NOMO-1 treated with DMSO at 0.1 percent for 48 hours (cell line): ENCODE measurements at regions not wholly inside any gene's neighbourhood (a gene's known extent, or its start where the extent isn't known, plus 50 kb on each side); places are given as distances from the start of the nearest gene placed in this dataset.

Experiments
- DNase-seq: peaks from one replicate; lab custom pipeline; 2025; ENCODE audit not compliant: unreplicated experiment; lab: John Stamatoyannopoulos, UW

DNA sequence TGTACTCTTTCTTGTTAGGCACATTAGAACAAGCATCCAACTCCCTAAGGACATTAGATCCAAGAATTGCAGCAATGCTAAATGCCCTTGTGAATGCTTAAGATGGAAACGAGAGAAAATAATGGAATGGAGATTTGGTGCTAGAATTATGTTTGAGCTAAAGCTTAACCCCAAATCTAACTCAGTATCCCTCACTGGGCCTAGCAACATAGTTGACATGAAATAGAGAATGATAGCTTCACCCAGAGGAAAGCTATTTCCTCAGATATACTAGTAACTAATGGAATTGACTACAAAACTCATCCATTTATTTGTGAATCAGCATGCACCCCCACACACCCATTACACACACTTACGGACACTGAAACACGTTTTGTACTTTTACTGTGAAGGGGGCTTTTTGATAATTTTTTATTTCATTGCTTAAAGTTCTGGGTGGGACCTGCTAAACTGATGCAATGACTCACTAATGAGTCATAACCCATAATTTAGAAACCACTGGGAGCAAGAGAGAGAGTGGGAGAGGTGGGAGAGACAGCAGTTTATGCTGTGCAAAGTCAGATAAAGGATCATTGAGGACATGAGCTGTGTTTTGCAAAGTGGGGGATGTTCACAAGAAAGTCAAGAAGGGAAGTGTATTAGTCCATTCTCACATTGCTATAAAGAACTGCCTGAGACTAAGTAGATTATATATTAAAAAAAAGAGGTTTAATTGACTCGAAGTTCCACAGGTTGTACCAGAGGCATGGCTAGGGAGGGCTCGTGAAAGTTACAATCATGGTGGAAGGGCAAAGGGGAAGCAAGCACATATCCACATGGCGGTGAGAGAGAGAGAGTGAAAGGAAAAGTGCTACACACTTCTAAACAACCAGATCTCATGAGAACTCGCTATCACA lies 382.7 kb downstream of the SFMBT2 start:
- DNase-seq: peak; percentile 58

GRCh38 chr10:7027237-7027912 lies 383.5 kb downstream of the SFMBT2 start:
- no peak for DNase-seq

GRCh38 chr10:7026818-7027217 lies 384.0 kb downstream of the SFMBT2 start:
- no peak for DNase-seq

DNA sequence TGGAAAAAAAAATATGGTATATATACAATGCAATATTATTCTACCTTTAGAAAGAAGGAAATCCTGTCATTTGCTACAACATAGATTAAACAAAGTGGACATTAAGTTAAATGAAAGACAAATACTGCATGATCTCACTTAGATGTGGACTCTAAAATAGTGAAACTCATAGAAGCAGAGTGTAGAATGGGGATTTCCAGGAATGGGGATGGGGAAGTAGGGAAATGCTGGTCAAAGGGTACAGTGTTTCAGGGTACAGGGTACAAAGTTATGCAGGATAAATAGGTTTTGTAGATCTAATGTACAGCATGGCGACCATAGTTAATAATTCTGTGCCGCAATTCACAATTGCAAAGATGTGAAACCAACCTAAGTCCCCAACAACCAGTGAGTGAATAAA lies 385.5 kb downstream of the SFMBT2 start:
- no peak for DNase-seq

DNA sequence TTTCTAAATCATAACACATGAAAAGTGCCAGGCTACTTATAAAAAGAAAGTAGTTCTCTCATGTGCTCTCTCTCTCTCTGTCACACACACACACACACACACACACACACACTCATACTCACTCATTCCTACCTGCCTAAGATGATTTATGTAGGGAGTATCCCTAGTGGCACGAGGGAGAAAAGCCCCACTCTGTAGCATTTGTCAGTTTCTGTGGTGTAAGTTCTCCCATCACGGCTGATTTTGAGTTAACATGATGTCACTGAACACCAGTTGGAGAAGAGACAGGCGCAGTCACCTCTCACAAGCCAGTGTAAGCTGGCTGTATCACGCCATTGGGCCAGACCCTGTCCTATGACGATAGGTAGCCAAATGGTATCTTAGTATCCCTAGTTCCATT lies 395.4 kb downstream of the SFMBT2 start:
- DNase-seq: no peak

DNA sequence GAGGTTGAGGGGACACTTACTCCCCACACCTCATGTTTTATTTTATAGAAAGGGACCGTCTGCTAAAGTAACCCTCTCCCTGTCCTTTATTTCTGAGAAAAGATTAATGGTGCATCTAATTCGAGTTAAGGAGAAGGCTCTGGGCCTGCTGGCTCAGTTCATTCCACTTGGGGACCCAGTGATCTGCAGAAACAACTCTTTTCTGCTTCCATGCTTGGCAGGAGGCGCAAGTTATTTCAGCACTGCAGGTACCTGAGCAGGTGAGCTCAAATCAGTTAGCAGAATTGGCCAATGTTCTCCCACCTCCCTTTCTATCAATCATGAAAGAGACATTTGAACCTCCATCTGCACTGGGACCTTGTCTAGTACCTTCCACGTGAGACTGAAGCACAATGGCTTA lies 396.1 kb downstream of the SFMBT2 start:
- DNase-seq: no peak

DNA sequence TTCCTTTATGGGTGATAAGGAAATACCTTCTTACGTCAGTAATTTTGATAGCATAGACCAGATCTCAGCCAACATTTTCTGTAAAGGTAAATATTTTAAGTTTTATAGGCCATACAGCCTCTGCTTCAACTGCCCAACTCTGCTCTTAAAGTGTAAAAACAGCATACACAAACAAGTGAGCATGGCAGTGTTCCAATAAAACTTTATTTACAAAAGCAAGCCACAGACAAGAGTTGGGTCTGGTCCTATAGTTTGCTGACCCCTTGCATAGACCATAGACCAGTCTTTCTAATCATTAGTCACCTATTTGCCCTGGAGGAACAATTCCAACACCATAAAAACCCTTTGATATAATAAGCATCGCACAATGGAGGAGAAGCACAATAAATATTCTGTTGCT lies 398.8 kb downstream of the SFMBT2 start:
- no peak for DNase-seq

- DNase-seq: no peak
Observed at GRCh38 chr10:7008645-7009044, 402.2 kb downstream of the SFMBT2 start.

- no peak for DNase-seq
Observed at GRCh38 chr10:7007600-7008190, 403.1 kb downstream of the SFMBT2 start.

DNA sequence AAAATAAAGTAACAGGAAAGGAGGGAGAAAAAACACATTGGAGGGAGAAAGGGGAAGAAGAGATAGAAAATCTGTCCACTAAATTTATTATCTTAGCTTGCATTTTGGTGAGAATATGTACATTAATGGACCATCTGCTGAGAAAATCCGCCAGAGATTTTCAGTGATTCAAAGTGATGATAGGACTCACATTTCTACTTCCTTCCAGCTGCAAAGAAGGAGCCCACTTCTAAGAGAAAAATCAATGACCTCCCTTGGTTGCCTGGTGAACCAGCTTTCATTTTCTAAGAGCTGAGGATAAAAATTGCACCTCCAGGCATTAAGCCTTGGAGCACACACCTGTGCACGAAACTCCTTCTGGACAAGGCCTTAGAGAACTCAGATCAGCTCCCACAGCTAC lies 404.3 kb downstream of the SFMBT2 start:
- DNase-seq: no peak

GRCh38 chr10:7003831-7004395 lies 406.9 kb downstream of the SFMBT2 start:
- DNase-seq: no peak

GRCh38 chr10:7000061-7000460 lies 410.8 kb downstream of the SFMBT2 start:
- DNase-seq: no peak

DNA sequence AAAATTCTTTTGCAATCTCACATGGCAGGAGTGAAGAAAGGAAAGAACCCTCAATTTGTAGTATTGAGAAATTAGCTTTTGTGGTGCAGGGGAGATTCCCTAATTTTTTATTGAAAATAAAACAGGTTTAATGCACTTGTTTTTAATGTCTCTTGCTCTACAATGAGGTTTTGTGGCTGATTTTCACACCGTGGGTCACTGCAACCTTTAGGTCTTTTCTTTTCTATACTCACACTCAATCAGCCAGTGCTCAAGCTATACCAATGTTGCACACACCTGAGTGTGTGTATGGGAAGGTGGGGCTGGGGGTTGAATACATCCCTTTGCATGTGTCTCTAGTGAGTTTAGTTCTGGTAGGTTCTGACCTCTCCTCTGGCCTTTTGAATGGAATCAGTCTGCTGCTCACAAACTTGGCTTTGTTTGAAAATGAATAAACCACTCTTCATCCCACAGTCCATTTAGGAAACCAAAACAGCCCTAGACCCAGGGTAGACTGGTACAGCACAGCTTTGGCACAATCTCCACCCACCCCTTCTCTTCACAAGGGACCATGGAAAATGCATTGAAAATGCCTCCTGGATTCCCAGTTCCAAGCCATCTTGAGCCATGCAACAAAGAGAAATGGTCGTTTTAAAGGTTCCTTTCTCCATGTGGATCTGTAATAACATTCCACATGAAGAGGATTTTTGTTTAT lies 411.5 kb downstream of the SFMBT2 start:
- DNase-seq: no peak

DNA sequence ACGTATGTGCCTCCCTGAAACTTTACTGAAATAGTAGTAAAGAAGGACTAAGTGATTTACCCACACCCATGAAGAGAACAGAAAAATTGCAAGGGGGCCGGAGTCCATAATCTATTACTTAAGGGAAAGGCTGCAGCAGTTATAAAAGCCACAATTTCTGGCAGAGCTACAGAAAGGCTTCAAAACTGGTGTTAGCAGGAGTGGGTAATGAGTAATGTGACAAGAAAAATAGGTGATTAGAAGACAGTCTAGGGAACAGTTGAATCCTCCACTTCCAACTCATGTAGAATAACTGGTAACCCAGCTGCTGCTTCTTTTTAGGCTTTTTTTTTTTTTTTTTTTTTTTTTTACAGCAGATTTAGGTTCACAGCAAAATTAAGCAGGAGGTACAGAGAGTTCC lies 413.3 kb downstream of the SFMBT2 start:
- no peak for DNase-seq

DNA sequence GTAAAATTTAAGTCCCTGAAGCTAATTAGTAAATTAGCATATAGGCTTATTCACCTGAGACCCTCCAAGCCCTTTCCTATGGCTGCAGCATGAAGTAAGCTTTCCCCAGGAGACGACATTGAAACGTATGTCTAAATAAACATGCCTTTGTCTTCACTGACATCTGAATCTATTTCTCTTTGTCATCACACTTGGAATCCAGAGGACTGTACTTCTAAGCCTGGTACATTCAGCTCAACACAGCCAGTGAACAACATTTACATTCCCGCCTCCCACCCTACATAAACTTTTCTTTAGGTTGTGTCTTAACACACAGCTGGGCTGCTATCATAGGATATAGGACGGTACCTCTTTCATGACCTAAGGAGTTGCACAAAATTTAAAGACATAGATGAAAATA lies 414.4 kb downstream of the SFMBT2 start:
- DNase-seq: no peak

DNA sequence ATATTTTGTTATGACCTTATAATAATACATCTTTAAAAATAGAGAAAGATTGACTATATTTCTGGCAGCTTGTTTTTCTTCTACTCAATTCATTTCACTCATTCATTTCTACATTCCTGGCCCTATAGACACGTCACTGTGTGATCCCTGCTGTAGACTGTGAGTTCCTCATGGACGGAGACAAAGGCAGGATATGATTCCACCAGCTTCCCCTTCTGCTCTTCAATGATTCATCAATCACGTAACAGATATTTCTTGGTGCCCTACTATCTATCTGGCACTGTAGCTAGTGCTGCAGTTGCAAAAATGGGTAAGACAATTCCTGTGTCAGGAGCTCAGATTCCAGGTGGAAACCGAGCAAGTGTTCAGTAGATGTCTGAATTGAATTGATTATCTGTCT lies 415.0 kb downstream of the SFMBT2 start:
- peak; percentile 10 for DNase-seq

DNA sequence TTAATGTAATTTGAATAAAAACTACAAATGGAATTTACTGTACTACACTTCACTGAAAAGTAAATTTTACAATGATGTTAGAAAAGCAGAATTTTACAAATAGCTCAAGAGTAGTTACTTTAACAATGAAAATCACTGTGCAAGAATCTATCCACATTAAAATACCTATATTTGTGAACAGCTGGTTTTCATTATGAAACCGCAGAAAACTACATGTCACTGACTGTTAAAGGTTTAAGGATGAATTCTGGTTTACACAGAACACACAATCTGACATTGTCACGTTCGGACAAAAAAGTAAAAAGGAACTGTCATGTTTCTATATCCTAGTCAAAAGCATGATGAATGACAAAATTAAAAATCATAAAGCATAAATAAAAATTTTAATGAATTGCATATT lies 415.3 kb upstream of the PRKCQ start:
- no peak for DNase-seq

GRCh38 chr10:6990891-6991290 lies 410.8 kb upstream of the PRKCQ start:
- peak; percentile 20 for DNase-seq

GRCh38 chr10:6988654-6989053 lies 408.6 kb upstream of the PRKCQ start:
- DNase-seq: peak; percentile 65

- no peak for DNase-seq
Observed at GRCh38 chr10:6987536-6987945, 407.5 kb upstream of the PRKCQ start.

- no peak for DNase-seq
Observed at GRCh38 chr10:6986927-6987326, 406.9 kb upstream of the PRKCQ start.
